ENCODE measurements at regions not wholly inside any gene's neighbourhood (a gene's known extent, or its start where the extent isn't known, plus 50 kb on each side); places are given as distances from the start of the nearest gene placed in this dataset.

DNA sequence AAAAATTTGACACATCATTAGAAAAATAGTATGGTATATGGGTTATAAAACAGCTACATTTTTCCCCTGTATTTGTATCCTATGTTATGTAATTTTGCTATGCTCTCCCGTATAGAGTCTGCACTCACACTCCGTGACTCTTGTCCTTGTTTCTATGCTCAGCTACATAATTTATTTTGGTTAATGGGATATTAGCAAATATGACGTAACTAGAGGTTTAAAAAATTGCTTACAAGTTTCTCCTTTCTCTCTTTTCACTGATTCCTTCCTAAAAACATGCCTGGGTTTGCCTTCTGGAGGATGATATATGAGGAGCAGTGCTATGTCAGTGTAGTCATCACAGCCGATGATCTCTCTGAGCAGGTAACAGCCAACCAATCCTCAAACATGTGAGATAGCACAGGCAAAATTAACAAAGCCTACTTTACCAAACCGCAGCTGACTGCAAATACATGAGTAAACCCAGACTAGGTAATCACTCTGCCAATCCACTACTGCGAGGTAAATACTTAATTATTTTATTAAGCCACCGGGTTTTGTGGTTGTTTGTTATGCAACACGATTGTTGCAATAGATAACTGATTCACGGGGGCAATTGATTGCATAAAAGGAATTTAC is 126.9 kb downstream of the KIF2B start:
- no peak overlapping the region for H3K27ac ChIP-seq
- no peaks in the 10 kb centered on the region for H3K4me1 ChIP-seq
- DNase-seq = no peak
- intact Hi-C loops (cut with DNase I; ENCODE audit: low total_unique reads) = no loop called here
- no peaks in the 10 kb centered on the region for H3K27me3 ChIP-seq
- no peak overlapping the region for H3K4me3 ChIP-seq
- WGBS, 5 donors = 62 to 70% (median 63%) methylated on average over 9 of the region's 9 CpGs
- H3K36me3 ChIP-seq = no peaks in the 10 kb centered on the region
- peaks cover 3 to 35% (median 29%) of the 10 kb centered on the region in 4 donors for H3K9me3 ChIP-seq
- TF ChIP-seq, protein P1, sequence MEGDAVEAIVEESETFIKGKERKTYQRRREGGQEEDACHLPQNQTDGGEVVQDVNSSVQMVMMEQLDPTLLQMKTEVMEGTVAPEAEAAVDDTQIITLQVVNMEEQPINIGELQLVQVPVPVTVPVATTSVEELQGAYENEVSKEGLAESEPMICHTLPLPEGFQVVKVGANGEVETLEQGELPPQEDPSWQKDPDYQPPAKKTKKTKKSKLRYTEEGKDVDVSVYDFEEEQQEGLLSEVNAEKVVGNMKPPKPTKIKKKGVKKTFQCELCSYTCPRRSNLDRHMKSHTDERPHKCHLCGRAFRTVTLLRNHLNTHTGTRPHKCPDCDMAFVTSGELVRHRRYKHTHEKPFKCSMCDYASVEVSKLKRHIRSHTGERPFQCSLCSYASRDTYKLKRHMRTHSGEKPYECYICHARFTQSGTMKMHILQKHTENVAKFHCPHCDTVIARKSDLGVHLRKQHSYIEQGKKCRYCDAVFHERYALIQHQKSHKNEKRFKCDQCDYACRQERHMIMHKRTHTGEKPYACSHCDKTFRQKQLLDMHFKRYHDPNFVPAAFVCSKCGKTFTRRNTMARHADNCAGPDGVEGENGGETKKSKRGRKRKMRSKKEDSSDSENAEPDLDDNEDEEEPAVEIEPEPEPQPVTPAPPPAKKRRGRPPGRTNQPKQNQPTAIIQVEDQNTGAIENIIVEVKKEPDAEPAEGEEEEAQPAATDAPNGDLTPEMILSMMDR (IDR thresholded peaks at IDR 0.05) = no peak
- TF ChIP-seq POLR2A (IDR thresholded peaks at IDR 0.05) (no peak), EP300 (IDR thresholded peaks at IDR 0.05) (no peak), POLR2AphosphoS5 (IDR thresholded peaks at IDR 0.05) (no peak)

DNA sequence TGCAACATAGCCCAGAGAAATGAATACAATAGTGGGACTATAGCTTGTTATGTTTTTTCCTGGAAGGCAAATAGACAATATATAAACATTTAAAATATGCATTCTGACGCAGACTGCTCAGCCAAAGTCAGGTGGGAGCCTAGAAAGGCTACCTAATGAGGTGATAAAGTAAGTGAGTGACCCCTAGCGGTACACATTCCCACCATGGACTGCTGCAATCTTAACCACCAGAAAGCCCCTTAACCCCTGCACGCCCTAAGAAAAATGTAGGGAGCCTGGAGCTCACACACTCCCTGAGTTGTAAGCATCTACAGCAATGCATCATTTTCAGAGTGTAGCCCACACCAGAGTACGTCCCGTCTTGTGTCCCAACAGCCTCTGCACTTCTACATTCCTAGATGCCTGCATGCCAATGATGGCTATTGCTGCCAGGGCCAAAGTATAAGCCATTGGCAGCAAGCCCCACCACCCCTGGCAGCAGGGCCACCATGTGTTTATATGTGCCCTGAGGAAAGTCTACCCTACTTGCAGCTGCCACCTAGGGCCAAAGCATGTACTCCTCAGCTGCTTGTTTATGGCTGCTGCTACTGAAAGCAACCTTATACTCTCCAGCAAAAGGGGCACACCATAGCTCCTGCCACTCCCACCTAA is 127.6 kb downstream of the KIF2B start:
- no peaks in the 10 kb centered on the region for H3K4me1 ChIP-seq
- 56 to 63% (median 58%) methylated on average over 5 of the region's 5 CpGs for WGBS, 5 donors
- peaks cover 3 to 43% (median 35%) of the 10 kb centered on the region in 4 donors for H3K9me3 ChIP-seq
- TF ChIP-seq, protein P1 (IDR thresholded peaks at IDR 0.05) = no peak
- TF ChIP-seq POLR2A (IDR thresholded peaks at IDR 0.05) = no peak
- no peak for TF ChIP-seq POLR2AphosphoS5 (IDR thresholded peaks at IDR 0.05)
- no peak for TF ChIP-seq EP300 (IDR thresholded peaks at IDR 0.05)
- H3K27me3 ChIP-seq = no peaks in the 10 kb centered on the region
- H3K4me3 ChIP-seq = no peak overlapping the region
- no peaks in the 10 kb centered on the region for H3K36me3 ChIP-seq
- intact Hi-C loops (cut with DNase I; ENCODE audit: low total_unique reads) = no loop called here
- H3K27ac ChIP-seq = no peak overlapping the region
- no peak for DNase-seq

DNA sequence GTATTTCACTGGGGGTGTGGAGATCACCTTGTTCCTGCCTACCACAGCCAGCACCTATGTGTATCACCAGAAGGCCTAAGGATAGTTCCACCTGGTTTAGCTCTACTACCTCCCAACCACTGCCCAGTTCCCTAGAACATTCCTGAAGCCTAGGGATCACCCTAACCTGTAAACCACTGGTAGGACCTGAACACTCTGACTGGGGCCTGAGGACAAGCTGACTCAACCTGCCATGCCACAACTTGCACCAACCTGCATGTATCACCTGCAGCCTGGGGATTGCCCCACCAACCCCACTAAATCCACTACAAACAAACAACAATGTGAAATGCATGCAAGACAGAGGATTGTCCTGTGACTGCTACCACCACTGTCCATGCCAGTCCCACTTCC is 128.1 kb downstream of the KIF2B start:
- Histone ChIP-seq H3K9me3 (peaks cover 3 to 48% (median 40%) of the 10 kb centered on the region in 4 donors), H3K36me3 (no peaks in the 10 kb centered on the region), H3K4me1 (no peaks in the 10 kb centered on the region), H3K27ac (no peak overlapping the region), H3K4me3 (no peak overlapping the region), H3K27me3 (no peaks in the 10 kb centered on the region)
- no peak for DNase-seq
- intact Hi-C loops (cut with DNase I; ENCODE audit: low total_unique reads) = no loop called here
- TF ChIP-seq POLR2AphosphoS5 (IDR thresholded peaks at IDR 0.05) (no peak), EP300 (IDR thresholded peaks at IDR 0.05) (no peak), POLR2A (IDR thresholded peaks at IDR 0.05) (no peak)
- TF ChIP-seq, protein P1 (IDR thresholded peaks at IDR 0.05) = no peak

DNA sequence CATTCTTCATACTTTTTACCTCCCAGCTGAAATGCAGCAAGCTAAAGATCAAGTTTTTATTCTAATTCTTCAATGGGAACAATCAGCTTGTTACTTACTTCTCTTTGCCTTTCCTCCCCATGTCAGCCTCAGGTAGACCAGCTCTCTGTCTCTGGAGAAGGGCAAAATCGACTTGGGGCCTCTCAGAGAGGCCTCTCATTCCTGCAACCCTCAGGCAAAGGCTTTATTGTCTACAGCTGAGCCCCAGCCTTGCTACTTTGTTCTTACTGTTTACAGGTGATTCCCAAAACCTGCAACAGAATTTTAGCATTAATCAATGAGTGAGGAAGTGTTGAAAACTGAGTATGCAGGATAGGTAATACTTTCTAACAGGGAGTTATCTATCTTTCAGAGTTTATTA is 148.6 kb downstream of the KIF2B start:
- TF ChIP-seq EP300 (IDR thresholded peaks at IDR 0.05) (no peak), POLR2A (IDR thresholded peaks at IDR 0.05) (no peak)
- TF ChIP-seq, protein P1 (IDR thresholded peaks at IDR 0.05) = no peak
- H3K27me3 ChIP-seq = no peaks in the 10 kb centered on the region
- H3K36me3 ChIP-seq = no peaks in the 10 kb centered on the region
- H3K27ac ChIP-seq = no peak overlapping the region
- H3K4me3 ChIP-seq = no peak overlapping the region
- intact Hi-C loops (cut with DNase I; ENCODE audit: low total_unique reads) = no loop called here
- H3K9me3 ChIP-seq = no peaks in the 10 kb centered on the region
- no peaks in the 10 kb centered on the region for H3K4me1 ChIP-seq
- 15 to 24% (median 17%) methylated on average over 1 of the region's 1 CpG for WGBS, 5 donors
- no peak for DNase-seq

All from stomach (tissue), 8 donors.